HCT116 (cell line): ENCODE measurements at regions not wholly inside any gene's neighbourhood (a gene's known extent, or its start where the extent isn't known, plus 50 kb on each side); places are given as distances from the start of the nearest gene placed in this dataset.

ENCODE experiments used
- ATAC-seq: fragments of 200-7000 bp; cut with Tn5 transposase; 2 replicates; pipeline ENCODE4 v1.9.1; 2020; ENCODE audit warnings: mild to moderate bottlenecking, moderate library complexity
- BruUV-seq: library from RNA; stranded (reverse); fragments of 400-500 nt; replicated peaks from 2 replicates; lab custom pipeline; 2021; lab: Mats Ljungman, UMichigan
- CTCF ChIA-PET: fragments of 300-600 bp; sonication (Branson Sonifier 250); formaldehyde crosslinking; loops from one replicate; lab custom pipeline; 2021; ENCODE audit warnings: antibody characterized with exemption; lab: Charles Lee
- POLR2A ChIA-PET: fragments of 300-600, 350-600 bp; sonication (Branson Sonifier 250); formaldehyde crosslinking; loops from one replicate; lab custom pipeline; 2021; ENCODE audit warnings: antibody characterized with exemption; lab: Charles Lee
- RAD21 ChIA-PET, 2 experiments: fragments of 300-600 bp; sonication (Branson Sonifier 250); formaldehyde crosslinking; loops; one replicate each; lab custom pipeline; 2023; ENCODE audit warnings: low total read pairs in 2 of 2; ENCODE audit not compliant: uncharacterized antibody in 2 of 2, unreplicated experiment in 2 of 2, low non-redundant PET in 1 of 2; lab: Charles Lee
- DNase-seq: peaks from one replicate; pipeline ENCODE4 v3.0.0-alpha.2; 2010; ENCODE audit warnings: low read depth, low spot score
- H2AFZ ChIP-seq: fragments of 200-600 bp; shearing (Covaris generic), sonication (generic); 2 replicates; pipeline ENCODE4 v1.6.1; 2017; ENCODE audit warnings: low read depth, mixed run types, mixed read lengths, antibody characterized with exemption, low read length; ENCODE audit not compliant: poor library complexity, severe bottlenecking
- H3K27ac ChIP-seq: 2 replicates; pipeline ENCODE4 v1.5.1; 2012; ENCODE audit warnings: low read depth, low read length
- H3K27me3 ChIP-seq: fragments of 200-600 bp; sonication (generic); 2 replicates; pipeline ENCODE4 v1.6.1; 2016; ENCODE audit warnings: mixed run types, low read length, mixed read lengths; ENCODE audit not compliant: insufficient read depth
- H3K36me3 ChIP-seq, 2 experiments: fragments of 200-500 bp in 1 of 2; fragments of 200-600 bp in 1 of 2; sonication (Bioruptor generic) in 1 of 2; sonication (generic) in 1 of 2; 2 replicates each; pipeline versions ENCODE4 v1.5.1 to v1.6.1; 2014 to 2016; ENCODE audit warnings: low read length in 2 of 2, inconsistent platforms in 1 of 2, mixed read lengths in 1 of 2, mixed run types in 1 of 2; ENCODE audit not compliant: insufficient read depth in 2 of 2, control insufficient read depth in 1 of 2
- H3K4me1 ChIP-seq, 2 experiments: fragments of 200-600 bp in 1 of 2; sonication (generic) in 1 of 2; 2 replicates each; pipeline versions ENCODE4 v1.5.1 to v1.6.1; 2012 to 2017; ENCODE audit warnings: low read length in 2 of 2, inconsistent platforms in 1 of 2, mild to moderate bottlenecking in 1 of 2, mixed read lengths in 1 of 2, mixed run types in 1 of 2, moderate library complexity in 1 of 2; ENCODE audit not compliant: insufficient read depth in 2 of 2, control insufficient read depth in 1 of 2
- H3K4me2 ChIP-seq: fragments of 200-600 bp; sonication (generic); 2 replicates; pipeline ENCODE4 v1.6.1; 2017; ENCODE audit warnings: mixed run types, low read length, mixed read lengths
- H3K4me3 ChIP-seq, 2 experiments: fragments of 200-600 bp in 1 of 2; sonication (generic) in 1 of 2; replicated peaks in 1 of 2; 2 replicates each; pipeline ENCODE4 v1.5.1; 2011 to 2016; ENCODE audit warnings: low read length in 2 of 2, control low read depth in 1 of 2, low read depth in 1 of 2, mild to moderate bottlenecking in 1 of 2, mixed read lengths in 1 of 2, mixed run types in 1 of 2
- H3K79me2 ChIP-seq: fragments of 200-600 bp; sonication (generic); 2 replicates; pipeline ENCODE4 v1.6.1; 2017; ENCODE audit warnings: mild to moderate bottlenecking, mixed run types, low read length, moderate library complexity, mixed read lengths; ENCODE audit not compliant: insufficient read depth
- H3K9ac ChIP-seq: fragments of 200-600 bp; sonication (generic); 2 replicates; pipeline ENCODE4 v1.6.1; 2016; ENCODE audit warnings: low read length, mixed read lengths
- H3K9me2 ChIP-seq: fragments of 200-600 bp; sonication (generic), shearing (Covaris generic); 2 replicates; pipeline ENCODE4 v1.6.1; 2017; ENCODE audit warnings: mixed run types, mild to moderate bottlenecking, moderate library complexity; ENCODE audit not compliant: insufficient read depth
- H3K9me3 ChIP-seq, 2 experiments: fragments of 200-500 bp in 1 of 2; fragments of 200-600 bp in 1 of 2; sonication (Bioruptor generic) in 1 of 2; sonication (generic) in 1 of 2; 2 replicates each; pipeline ENCODE4 v1.6.1; 2014 to 2017; ENCODE audit warnings: low read length in 2 of 2, mixed read lengths in 2 of 2, inconsistent platforms in 1 of 2, low read depth in 1 of 2, mild to moderate bottlenecking in 1 of 2, mixed run types in 1 of 2, moderate library complexity in 1 of 2; ENCODE audit not compliant: control insufficient read depth in 1 of 2, insufficient read depth in 1 of 2
- H4K20me1 ChIP-seq: fragments of 200-600 bp; sonication (generic), shearing (Covaris generic); 2 replicates; pipeline ENCODE4 v1.6.1; 2017; ENCODE audit warnings: mixed run types, mild to moderate bottlenecking, moderate library complexity; ENCODE audit not compliant: insufficient read depth
- CBX3 ChIP-seq: IDR thresholded peaks from 2 replicates; pipeline ENCODE4 v1.6.1; 2012; ENCODE audit warnings: low read depth
- ELF1 ChIP-seq: IDR thresholded peaks from 2 replicates; pipeline ENCODE4 v1.6.1; 2012; ENCODE audit warnings: low read depth, borderline replicate concordance
- EZH2 ChIP-seq: fragments of 200-600 bp; sonication (generic); IDR thresholded peaks from 2 replicates; pipeline ENCODE4 v1.6.1; 2017; ENCODE audit warnings: antibody characterized with exemption, mixed run types
- EZH2phosphoT487 ChIP-seq: fragments of 200-600 bp; IDR thresholded peaks from 2 replicates; pipeline ENCODE4 v1.6.1; 2018; ENCODE audit warnings: antibody characterized with exemption, borderline replicate concordance
- MAX ChIP-seq: IDR thresholded peaks from 2 replicates; pipeline ENCODE4 v1.6.1; 2012
- POLR2A ChIP-seq: IDR thresholded peaks from 2 replicates; pipeline ENCODE4 v1.7.0; 2011; ENCODE audit warnings: borderline replicate concordance; ENCODE audit not compliant: insufficient read depth, insufficient read length; ENCODE audit errors: extremely low read depth
- RAD21 ChIP-seq: IDR thresholded peaks from 2 replicates; pipeline ENCODE4 v1.6.1; 2012; ENCODE audit warnings: low read depth, mild to moderate bottlenecking
- SIN3A ChIP-seq: IDR thresholded peaks from 2 replicates; pipeline ENCODE4 v1.6.1; 2012; ENCODE audit warnings: low read depth
- SP1 ChIP-seq: IDR thresholded peaks from 2 replicates; pipeline ENCODE4 v1.6.1; 2012; ENCODE audit warnings: low read depth
- SRF ChIP-seq: IDR thresholded peaks from 2 replicates; pipeline ENCODE4 v1.6.1; 2012; ENCODE audit warnings: low read depth
- YY1 ChIP-seq: IDR thresholded peaks from 2 replicates; pipeline ENCODE4 v1.6.1; 2011; ENCODE audit warnings: low read length, low read depth, moderate library complexity, mild to moderate bottlenecking; ENCODE audit not compliant: insufficient replicate concordance; ENCODE audit errors: extremely low read depth
- ZNF274 ChIP-seq: fragments of 200-500 bp; sonication (Bioruptor generic); IDR thresholded peaks from 2 replicates; pipeline ENCODE4 v1.6.1; 2014; ENCODE audit warnings: mild to moderate bottlenecking, low read depth, low read length, inconsistent platforms
- intact Hi-C: fragments of 100-400 bp; cut with micrococcal nuclease; formaldehyde crosslinking; loops from 2 replicates; pipeline ENCODE4 v1.10.0; 2022
- TF ChIP-seq, protein P1 (sequence below), 3 experiments: fragments of 200-600 bp in 1 of 3; sonication (generic) in 1 of 3; IDR thresholded peaks in 2 of 3; conservative IDR thresholded peaks in 1 of 3; 2 replicates each; pipeline ENCODE4 v1.5.1; 2012 to 2017; ENCODE audit warnings: low read depth in 2 of 3, low read length in 2 of 3, antibody characterized with exemption in 1 of 3, borderline replicate concordance in 1 of 3, control low read depth in 1 of 3, mild to moderate bottlenecking in 1 of 3, mixed read lengths in 1 of 3, mixed run types in 1 of 3, moderate library complexity in 1 of 3; ENCODE audit not compliant: insufficient read depth in 1 of 3

DNA sequence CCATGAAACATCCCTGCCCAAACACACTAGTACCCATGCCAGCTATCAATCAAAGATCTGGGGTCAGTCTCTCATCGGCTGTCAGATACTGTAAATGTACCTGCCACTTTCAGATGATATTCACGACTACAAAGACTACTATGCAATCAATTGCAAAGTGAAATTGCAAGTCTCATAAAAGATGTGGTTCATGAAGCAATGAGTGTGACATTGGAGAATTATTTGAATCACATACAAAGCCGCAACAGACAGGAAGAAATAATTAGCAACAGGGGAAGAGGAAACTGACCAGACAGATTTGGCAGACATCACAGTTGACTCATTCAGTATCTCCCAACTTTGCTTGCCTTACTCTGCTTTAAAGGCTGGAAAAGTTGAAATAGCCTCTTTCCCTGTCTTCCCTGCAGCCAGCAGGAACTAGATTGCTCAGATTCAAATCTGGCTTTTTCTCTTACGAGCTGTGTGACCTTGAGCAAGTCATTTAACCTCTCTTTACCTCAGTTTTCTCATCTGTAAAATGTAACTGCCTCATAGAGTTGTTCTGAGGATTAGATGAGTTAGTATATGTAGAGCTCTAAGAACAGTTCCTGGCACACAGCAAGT, 95.7 kb upstream of the C3orf80 start (continued):
- TF ChIP-seq EZH2phosphoT487 (no peak), CBX3 (no peak), RAD21 (no peak), SP1 (peak; percentile 56), EZH2 (no peak), ZNF274 (no peak), SRF (no peak), ELF1 (no peak), YY1 (no peak)
- TF ChIP-seq, protein P1, sequence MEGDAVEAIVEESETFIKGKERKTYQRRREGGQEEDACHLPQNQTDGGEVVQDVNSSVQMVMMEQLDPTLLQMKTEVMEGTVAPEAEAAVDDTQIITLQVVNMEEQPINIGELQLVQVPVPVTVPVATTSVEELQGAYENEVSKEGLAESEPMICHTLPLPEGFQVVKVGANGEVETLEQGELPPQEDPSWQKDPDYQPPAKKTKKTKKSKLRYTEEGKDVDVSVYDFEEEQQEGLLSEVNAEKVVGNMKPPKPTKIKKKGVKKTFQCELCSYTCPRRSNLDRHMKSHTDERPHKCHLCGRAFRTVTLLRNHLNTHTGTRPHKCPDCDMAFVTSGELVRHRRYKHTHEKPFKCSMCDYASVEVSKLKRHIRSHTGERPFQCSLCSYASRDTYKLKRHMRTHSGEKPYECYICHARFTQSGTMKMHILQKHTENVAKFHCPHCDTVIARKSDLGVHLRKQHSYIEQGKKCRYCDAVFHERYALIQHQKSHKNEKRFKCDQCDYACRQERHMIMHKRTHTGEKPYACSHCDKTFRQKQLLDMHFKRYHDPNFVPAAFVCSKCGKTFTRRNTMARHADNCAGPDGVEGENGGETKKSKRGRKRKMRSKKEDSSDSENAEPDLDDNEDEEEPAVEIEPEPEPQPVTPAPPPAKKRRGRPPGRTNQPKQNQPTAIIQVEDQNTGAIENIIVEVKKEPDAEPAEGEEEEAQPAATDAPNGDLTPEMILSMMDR (IDR thresholded peaks at IDR 0.05 in 2 of 3, conservative IDR thresholded peaks at IDR 0.05 in 1 of 3; ENCODE audit: borderline replicate concordance in 1 of 3, insufficient read depth in 1 of 3, low read depth in 2 of 3, low read length in 2 of 3), result no peak

GRCh38 chr3:160130071-160130470, 95.2 kb upstream of the C3orf80 start:
- Histone ChIP-seq H3K36me3 (no peaks in the 10 kb centered on the region), H3K79me2 (no peaks in the 10 kb centered on the region), H4K20me1 (no peaks in the 10 kb centered on the region), H3K9me2 (0 out of 2 replicates have a peak, but pooled peaks cover 2% of the 10 kb centered on the region), H3K27me3 (no peaks in the 10 kb centered on the region), H3K27ac (no peak overlapping the region), H3K4me2 (no peak overlapping the region; the same call in 1 of the 2 replicates), H2AFZ (no peak overlapping the region), H3K9me3 (no peaks in the 10 kb centered on the region), H3K4me1 (peaks cover 11 to 31% of the 10 kb centered on the region in 2 experiments; a peak in 3 of 4 replicates), H3K9ac (no peak overlapping the region), H3K4me3 (no peak overlapping the region)
- ChIA-PET RAD21 (no interaction called here), POLR2A (no interaction called here), CTCF (no interaction called here)
- DNase-seq, result no peak
- TF ChIP-seq YY1 (no peak), MAX (no peak), SIN3A (no peak), SRF (no peak), CBX3 (no peak), POLR2A (no peak)
- TF ChIP-seq, protein P1 (IDR thresholded peaks at IDR 0.05 in 2 of 3, conservative IDR thresholded peaks at IDR 0.05 in 1 of 3; ENCODE audit: borderline replicate concordance in 1 of 3, insufficient read depth in 1 of 3, low read depth in 2 of 3, low read length in 2 of 3), result no peak
- BruUV-seq, result no TSS peak
- no peak for ATAC-seq
- intact Hi-C loops, result no loop called here
